Mucosa of descending colon (tissue), 3 donors: ENCODE measurements at regions not wholly inside any gene's neighbourhood (a gene's known extent, or its start where the extent isn't known, plus 50 kb on each side); places are given as distances from the start of the nearest gene placed in this dataset.

Source experiments
- ATAC-seq: fragments of 200-7000 bp; cut with Tn5 transposase; one replicate; pipeline ENCODE4 v1.9.1; 2020; ENCODE audit warnings: mild to moderate bottlenecking, moderate library complexity
- DNase-seq, 3 donors: peaks; one replicate each; pipeline ENCODE4 v3.0.0-alpha.2; 2020
- H3K36me3 ChIP-seq: fragments of 200-600 bp; one replicate; pipeline ENCODE4 v1.8.0; 2021; ENCODE audit warnings: low read depth, mild to moderate bottlenecking
- H3K4me1 ChIP-seq: fragments of 200-600 bp; one replicate; pipeline ENCODE4 v1.8.0; 2021; ENCODE audit warnings: low read depth, mild to moderate bottlenecking
- H3K4me3 ChIP-seq: fragments of 200-600 bp; one replicate; pipeline ENCODE4 v1.8.0; 2021; ENCODE audit warnings: mild to moderate bottlenecking
- H3K9me3 ChIP-seq: fragments of 200-600 bp; one replicate; pipeline ENCODE4 v1.8.0; 2021; ENCODE audit warnings: mild to moderate bottlenecking
- intact Hi-C, 2 donors: fragments of 100-400 bp; cut with DNase I in 1 of 2; cut with micrococcal nuclease in 1 of 2; formaldehyde crosslinking; loops; one replicate each; pipeline versions ENCODE4 v1.11.0 to v1.11.1; 2022; cut with DNase I, micrococcal nuclease
- TF ChIP-seq, protein P1 (sequence below): fragments of 200-600 bp; IDR thresholded peaks from one replicate; pipeline ENCODE4 v1.8.0; 2022; ENCODE audit warnings: antibody characterized with exemption, mild to moderate bottlenecking
- donor health status: DM: no; HTN: no; CAD: no; lungs with moderate emphysema.
- donor health status: DM: no; HTN: no; CAD: no.
- donor health status: DM: no; HTN: yes; CAD: no.

DNA sequence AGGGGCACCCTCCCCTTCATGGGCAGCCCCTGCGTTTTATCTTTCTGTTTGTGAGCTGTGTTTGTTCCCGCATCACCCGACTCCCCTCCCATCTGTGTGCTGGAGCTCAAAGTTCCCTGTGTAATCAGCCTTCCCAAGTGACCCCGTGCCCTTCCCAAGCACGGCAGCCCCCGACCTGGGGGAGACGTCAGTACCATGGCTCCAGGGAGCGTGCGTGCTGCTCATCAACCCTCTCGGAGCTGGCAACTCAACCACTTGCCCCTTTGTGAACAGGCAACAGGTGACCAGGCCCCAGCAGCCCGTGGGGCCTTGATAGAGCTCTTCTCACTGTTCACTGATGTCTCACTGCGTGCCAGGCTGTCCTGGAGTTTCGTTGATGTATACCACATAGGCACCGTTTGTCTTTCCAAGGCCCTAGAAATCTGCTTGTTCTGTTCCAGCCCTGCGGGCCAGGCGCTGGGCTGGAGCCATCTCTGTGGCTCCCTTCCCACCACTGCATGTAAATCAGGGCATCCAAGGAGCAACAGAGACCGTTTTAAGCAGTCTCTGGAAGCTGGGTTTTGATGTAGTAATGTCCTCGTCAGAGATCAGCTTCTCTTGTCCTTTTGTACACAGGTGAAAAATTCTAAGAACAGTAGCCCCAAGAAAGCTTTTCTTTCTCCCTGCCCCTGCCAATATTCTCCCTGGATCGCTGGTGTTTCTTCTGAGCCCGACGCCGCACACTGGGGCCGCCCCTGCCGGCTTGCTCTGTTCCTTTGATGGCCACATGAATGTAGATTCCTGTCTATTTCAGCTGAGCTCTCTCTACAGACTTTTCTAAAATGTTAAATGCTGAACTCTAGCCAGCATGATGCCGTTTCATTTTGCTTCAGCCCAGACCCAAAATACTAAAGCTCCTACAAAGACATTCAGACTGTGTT is 107.0 kb upstream of the PTPRM start:
- DNase-seq (no peak), ATAC-seq (no peak)
- H3K4me1 ChIP-seq = no peaks in the 10 kb centered on the region
- H3K36me3 ChIP-seq = no peaks in the 10 kb centered on the region
- TF ChIP-seq, protein P1, sequence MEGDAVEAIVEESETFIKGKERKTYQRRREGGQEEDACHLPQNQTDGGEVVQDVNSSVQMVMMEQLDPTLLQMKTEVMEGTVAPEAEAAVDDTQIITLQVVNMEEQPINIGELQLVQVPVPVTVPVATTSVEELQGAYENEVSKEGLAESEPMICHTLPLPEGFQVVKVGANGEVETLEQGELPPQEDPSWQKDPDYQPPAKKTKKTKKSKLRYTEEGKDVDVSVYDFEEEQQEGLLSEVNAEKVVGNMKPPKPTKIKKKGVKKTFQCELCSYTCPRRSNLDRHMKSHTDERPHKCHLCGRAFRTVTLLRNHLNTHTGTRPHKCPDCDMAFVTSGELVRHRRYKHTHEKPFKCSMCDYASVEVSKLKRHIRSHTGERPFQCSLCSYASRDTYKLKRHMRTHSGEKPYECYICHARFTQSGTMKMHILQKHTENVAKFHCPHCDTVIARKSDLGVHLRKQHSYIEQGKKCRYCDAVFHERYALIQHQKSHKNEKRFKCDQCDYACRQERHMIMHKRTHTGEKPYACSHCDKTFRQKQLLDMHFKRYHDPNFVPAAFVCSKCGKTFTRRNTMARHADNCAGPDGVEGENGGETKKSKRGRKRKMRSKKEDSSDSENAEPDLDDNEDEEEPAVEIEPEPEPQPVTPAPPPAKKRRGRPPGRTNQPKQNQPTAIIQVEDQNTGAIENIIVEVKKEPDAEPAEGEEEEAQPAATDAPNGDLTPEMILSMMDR = no peak
- no peaks in the 10 kb centered on the region for H3K9me3 ChIP-seq
- H3K4me3 ChIP-seq = no peak overlapping the region
- intact Hi-C loops = no loop called here

DNA sequence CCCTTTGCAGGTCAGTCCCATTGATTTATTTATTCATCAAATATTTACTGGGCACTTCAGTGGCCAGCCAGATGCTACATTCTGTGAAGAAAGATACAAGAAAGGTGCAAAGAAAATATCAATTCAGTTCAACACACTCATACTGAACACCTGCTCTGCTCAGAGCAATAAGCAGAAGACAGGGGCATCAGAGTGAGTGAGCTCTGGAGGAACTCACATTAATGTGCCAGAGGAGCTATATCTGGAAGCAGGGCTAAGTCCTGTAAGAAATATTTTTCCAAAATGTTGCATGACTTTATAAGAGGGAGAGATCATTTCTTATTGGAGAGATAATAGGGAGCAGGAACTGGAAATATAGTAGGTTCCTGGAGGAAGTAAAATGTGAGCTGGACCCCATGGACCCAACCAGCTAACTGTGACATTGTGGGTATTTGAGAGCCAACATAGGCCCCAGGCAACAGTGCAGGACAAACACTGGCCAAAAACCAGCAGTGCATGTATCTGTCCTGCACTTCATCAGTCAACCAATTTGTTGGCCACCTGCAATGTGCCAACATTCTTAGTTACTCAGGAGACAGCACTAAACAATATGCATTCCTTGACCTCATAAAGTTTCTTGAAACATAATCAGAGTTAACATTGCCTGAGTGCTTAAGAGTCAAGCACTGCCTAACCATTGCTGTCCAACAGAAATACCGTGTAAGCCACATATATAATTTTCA is 102.7 kb upstream of the PTPRM start:
- ATAC-seq = no peak

DNA sequence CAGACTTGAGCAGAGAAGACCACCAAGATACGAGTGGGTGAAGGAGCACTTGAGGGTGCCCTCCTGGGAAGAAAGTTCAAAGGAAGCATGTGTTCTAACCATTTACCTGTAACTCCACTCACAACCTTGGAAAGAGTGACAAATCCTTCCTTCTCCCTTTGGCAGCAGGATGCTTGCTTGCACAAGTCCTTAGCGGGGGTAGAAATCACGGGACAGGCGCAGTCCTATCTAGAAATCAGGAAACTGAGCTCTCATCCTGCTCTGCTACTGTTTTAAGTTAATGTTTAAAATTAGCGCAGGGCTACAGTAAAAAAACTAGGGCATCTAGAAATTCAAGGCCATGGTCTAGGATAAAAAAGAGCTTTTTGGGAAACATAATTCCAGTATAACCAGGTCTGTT is 100.9 kb upstream of the PTPRM start:
- Histone ChIP-seq H3K36me3 (no peaks in the 10 kb centered on the region), H3K9me3 (no peaks in the 10 kb centered on the region), H3K4me3 (no peak overlapping the region), H3K4me1 (no peaks in the 10 kb centered on the region)
- no peak for ATAC-seq
- DNase-seq = no peak
- TF ChIP-seq, protein P1 = no peak
- intact Hi-C loops = no loop called here

More for the DNA sequence above, 102.7 kb upstream of the PTPRM start:
- Histone ChIP-seq H3K4me3 (no peak overlapping the region), H3K4me1 (no peaks in the 10 kb centered on the region), H3K36me3 (no peaks in the 10 kb centered on the region), H3K9me3 (no peaks in the 10 kb centered on the region)
- TF ChIP-seq, protein P1 = no peak
- intact Hi-C loops = no loop called here
- DNase-seq = no peak

DNA sequence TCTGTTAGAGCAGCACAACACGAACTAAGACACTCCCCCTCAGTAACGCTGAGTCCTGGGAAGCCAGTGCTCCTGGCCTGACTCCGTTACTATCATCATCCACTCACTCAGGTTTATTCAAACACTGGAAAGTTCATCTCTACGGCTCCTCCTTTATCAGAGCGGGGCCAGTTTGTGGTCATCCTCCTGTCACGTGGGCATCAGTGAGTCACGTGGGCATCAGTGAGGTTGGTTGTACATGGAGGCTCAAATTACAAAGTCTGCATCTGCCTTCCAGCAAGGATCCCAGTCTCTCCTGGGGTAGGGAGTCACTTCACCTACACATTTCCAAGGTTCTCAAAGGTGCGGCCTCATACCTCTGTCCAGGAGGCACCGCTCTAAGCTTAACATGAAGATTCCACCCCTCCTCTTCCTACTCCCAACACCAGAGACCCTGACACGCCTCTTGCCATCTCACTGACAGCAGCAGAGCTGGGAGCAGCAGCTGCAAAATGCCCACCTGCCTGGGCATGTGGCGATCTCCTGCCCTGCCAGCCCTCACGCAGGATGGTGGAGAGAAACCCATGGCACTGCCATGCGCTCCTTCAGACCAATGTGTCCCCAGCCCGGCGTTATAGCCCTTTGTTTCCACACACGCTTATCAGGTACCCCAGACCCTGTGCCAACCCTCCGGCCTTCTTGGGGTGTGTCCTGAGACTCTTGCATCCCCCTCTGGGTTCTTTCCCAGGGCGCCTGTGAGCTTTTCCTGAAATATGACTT is 99.2 kb upstream of the PTPRM start:
- no peak for DNase-seq
- TF ChIP-seq, protein P1 = no peak
- H3K36me3 ChIP-seq = no peaks in the 10 kb centered on the region
- H3K9me3 ChIP-seq = no peaks in the 10 kb centered on the region
- ATAC-seq = no peak
- intact Hi-C loops = no loop called here
- no peaks in the 10 kb centered on the region for H3K4me1 ChIP-seq
- no peak overlapping the region for H3K4me3 ChIP-seq

DNA sequence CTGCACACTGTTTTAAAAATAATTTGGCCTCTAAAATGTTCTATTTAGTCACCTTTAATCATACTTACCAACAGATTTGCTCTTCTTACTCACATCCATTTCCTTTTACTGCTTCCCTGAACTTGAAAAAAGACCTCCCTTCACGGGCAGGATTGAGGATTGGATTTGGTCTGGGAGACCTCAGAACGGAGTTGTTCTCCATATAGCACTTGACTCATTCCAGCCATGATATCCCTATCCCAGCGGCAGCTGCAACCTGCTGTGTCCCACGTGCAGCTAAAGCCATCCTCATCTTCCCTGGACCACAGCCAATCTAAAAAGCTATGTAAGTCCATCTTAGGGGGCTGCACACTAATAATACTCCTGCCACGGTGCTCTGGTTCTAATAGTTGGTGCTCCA is 97.0 kb upstream of the PTPRM start:
- TF ChIP-seq, protein P1 = no peak
- H3K4me1 ChIP-seq = no peaks in the 10 kb centered on the region
- intact Hi-C loops = no loop called here

More for the DNA sequence above, 97.0 kb upstream of the PTPRM start:
- no peak for DNase-seq
- no peak overlapping the region for H3K4me3 ChIP-seq
- ATAC-seq = no peak
- no peaks in the 10 kb centered on the region for H3K9me3 ChIP-seq
- no peaks in the 10 kb centered on the region for H3K36me3 ChIP-seq
